ENCODE measurements at regions not wholly inside any gene's neighbourhood (a gene's known extent, or its start where the extent isn't known, plus 50 kb on each side); places are given as distances from the start of the nearest gene placed in this dataset.

DNA sequence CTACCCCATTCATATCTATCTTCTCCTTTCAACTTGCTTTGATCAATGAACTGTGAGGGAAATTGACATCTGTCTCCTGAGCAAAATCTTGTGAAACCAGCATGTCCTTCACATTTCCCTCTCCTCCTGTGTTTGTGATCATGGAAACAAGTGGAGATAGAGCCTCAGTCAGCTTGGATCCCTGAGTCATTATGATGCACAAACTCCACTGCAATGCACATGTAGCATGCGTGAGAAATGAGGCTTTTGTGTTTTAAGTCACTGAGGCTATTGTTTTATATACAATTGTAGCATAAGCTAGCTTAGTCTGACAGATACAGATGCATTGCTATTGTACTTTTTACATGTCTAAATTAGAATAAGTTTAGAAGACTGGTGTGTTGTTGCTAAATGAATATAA, 85.2 kb upstream of the HNMT start:
- Histone ChIP-seq H3K4me3 (no peak overlapping the region), H3K9me3 (no peaks in the 10 kb centered on the region), H3K4me1 (no peaks in the 10 kb centered on the region), H3K27ac (no peak overlapping the region), H3K27me3 (ENCODE audit: low read depth) (no peaks in the 10 kb centered on the region), H3K36me3 (no peaks in the 10 kb centered on the region)
- TF ChIP-seq, protein P1, sequence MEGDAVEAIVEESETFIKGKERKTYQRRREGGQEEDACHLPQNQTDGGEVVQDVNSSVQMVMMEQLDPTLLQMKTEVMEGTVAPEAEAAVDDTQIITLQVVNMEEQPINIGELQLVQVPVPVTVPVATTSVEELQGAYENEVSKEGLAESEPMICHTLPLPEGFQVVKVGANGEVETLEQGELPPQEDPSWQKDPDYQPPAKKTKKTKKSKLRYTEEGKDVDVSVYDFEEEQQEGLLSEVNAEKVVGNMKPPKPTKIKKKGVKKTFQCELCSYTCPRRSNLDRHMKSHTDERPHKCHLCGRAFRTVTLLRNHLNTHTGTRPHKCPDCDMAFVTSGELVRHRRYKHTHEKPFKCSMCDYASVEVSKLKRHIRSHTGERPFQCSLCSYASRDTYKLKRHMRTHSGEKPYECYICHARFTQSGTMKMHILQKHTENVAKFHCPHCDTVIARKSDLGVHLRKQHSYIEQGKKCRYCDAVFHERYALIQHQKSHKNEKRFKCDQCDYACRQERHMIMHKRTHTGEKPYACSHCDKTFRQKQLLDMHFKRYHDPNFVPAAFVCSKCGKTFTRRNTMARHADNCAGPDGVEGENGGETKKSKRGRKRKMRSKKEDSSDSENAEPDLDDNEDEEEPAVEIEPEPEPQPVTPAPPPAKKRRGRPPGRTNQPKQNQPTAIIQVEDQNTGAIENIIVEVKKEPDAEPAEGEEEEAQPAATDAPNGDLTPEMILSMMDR (IDR thresholded peaks at IDR 0.05): no peak
- ATAC-seq (no peak), DNase-seq (no peak)
- intact Hi-C loops (cut with DNase I): no loop called here

DNA sequence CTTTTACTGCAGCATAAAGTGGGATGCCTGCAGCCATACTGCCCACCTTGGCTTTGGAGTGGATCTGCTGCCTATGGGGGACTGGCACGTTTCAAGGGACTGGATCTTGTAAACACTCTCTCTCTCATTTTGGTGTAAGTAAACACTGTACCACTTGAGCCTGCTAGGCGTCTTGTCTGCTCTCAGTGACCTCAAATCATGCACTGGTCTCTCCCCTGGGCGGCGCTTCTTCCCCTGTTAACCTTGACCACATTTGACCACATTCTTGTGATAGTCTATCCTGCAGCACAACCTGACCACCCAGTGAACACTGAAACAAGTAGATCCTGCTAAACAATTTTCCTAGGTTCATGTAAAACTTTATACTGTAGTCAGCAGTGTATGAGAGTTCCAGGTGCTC, 82.6 kb upstream of the HNMT start:
- Histone ChIP-seq H3K27me3 (ENCODE audit: low read depth) (no peaks in the 10 kb centered on the region), H3K36me3 (no peaks in the 10 kb centered on the region), H3K9me3 (no peaks in the 10 kb centered on the region), H3K4me1 (no peaks in the 10 kb centered on the region), H3K27ac (no peak overlapping the region), H3K4me3 (no peak overlapping the region)
- ATAC-seq (no peak), DNase-seq (no peak)
- TF ChIP-seq, protein P1 (IDR thresholded peaks at IDR 0.05): no peak
- intact Hi-C loops (cut with DNase I): no loop called here

- Histone ChIP-seq H3K27me3 (ENCODE audit: low read depth) (no peaks in the 10 kb centered on the region), H3K36me3 (no peaks in the 10 kb centered on the region), H3K9me3 (no peaks in the 10 kb centered on the region), H3K27ac (no peak overlapping the region), H3K4me3 (no peak overlapping the region), H3K4me1 (no peaks in the 10 kb centered on the region)
- TF ChIP-seq, protein P1 (IDR thresholded peaks at IDR 0.05): no peak
- DNase-seq (no peak), ATAC-seq (no peak)
- intact Hi-C loops (cut with DNase I): no loop called here
Observed at GRCh38 chr2:137886083-137886831, 78.0 kb upstream of the HNMT start.

DNA sequence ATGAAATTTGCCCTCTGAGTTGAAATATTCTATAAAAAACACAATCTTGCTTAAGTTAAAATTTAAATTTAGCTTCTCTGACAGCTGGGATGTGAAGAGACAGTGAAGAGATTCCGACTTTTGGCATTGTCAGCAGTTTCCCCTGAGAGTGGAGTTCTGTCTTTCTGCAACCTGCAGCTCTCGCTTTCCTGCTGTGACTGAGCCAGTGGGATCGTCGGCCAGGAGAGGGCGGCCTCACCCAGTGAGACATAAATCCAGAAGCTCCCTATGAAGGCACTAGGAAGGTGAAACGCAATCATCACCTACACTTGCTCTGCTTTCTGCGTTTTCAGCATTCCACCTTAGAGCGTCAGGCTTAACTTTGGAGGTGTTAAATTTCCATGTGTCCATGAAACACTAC, 75.4 kb upstream of the HNMT start:
- H3K27me3 ChIP-seq (ENCODE audit: low read depth): no peaks in the 10 kb centered on the region
- H3K27ac ChIP-seq: no peak overlapping the region
- peak; percentile 49 for DNase-seq
- no peak for ATAC-seq
- TF ChIP-seq, protein P1 (IDR thresholded peaks at IDR 0.05): peak; percentile 34
- H3K4me3 ChIP-seq: no peak overlapping the region
- intact Hi-C loops (cut with DNase I): no loop called here
- H3K4me1 ChIP-seq: no peaks in the 10 kb centered on the region
- H3K9me3 ChIP-seq: no peaks in the 10 kb centered on the region
- H3K36me3 ChIP-seq: no peaks in the 10 kb centered on the region

GRCh38 chr2:137892739-137893138, 71.5 kb upstream of the HNMT start:
- DNase-seq: no peak
- H3K36me3 ChIP-seq: no peaks in the 10 kb centered on the region
- H3K4me1 ChIP-seq: no peaks in the 10 kb centered on the region
- H3K4me3 ChIP-seq: no peak overlapping the region
- no peaks in the 10 kb centered on the region for H3K27me3 ChIP-seq (ENCODE audit: low read depth)
- no peak overlapping the region for H3K27ac ChIP-seq
- intact Hi-C loops (cut with DNase I): no loop called here
- TF ChIP-seq, protein P1 (IDR thresholded peaks at IDR 0.05): no peak
- peak in 1 of 2 donors; percentile 75 for ATAC-seq
- H3K9me3 ChIP-seq: no peaks in the 10 kb centered on the region
